Stomach (tissue), 8 donors: ENCODE measurements at regions not wholly inside any gene's neighbourhood (a gene's known extent, or its start where the extent isn't known, plus 50 kb on each side); places are given as distances from the start of the nearest gene placed in this dataset.

Source experiments
- DNase-seq, 2 donors: peaks; one replicate each; pipeline versions ENCODE4 v3.0.0 to v3.0.0-alpha.2; 2013 to 2019
- H3K27ac ChIP-seq, 5 donors: fragments of 200-600 bp in 4 of 5; sonication (generic) in 4 of 5; one replicate each; pipeline ENCODE4 v1.5.1; 2013 to 2019; ENCODE audit warnings: mild to moderate bottlenecking in 1 of 5, moderate library complexity in 1 of 5
- H3K27me3 ChIP-seq, 3 donors: fragments of 200-600 bp; sonication (generic); one replicate each; pipeline ENCODE4 v1.5.1; 2017 to 2019; ENCODE audit warnings: mixed run types in 1 of 3
- H3K36me3 ChIP-seq, 4 donors: fragments of 200-600 bp; sonication (generic); 1 replicate in 3 of 4; 2 replicates in 1 of 4; pipeline ENCODE4 v1.5.1; 2016 to 2019
- H3K4me1 ChIP-seq, 4 donors: fragments of 200-600 bp; sonication (generic); one replicate each; pipeline ENCODE4 v1.5.1; 2016 to 2019
- H3K4me3 ChIP-seq, 4 donors: fragments of 200-600 bp; sonication (generic) in 3 of 4; one replicate each; pipeline ENCODE4 v1.5.1; 2016 to 2019; ENCODE audit warnings: mild to moderate bottlenecking in 1 of 4
- H3K9me3 ChIP-seq, 4 donors: fragments of 200-600 bp; sonication (generic); one replicate each; pipeline ENCODE4 v1.5.1; 2016 to 2019
- EP300 ChIP-seq: sonication (generic); formaldehyde crosslinking; IDR thresholded peaks from one replicate; pipeline ENCODE4 v1.6.1; 2017; ENCODE audit warnings: antibody characterized with exemption
- POLR2A ChIP-seq, 4 donors: fragments of 450-650 bp; IDR thresholded peaks; one replicate each; pipeline ENCODE4 v1.6.1; 2016; ENCODE audit warnings: antibody characterized with exemption in 4 of 4, control low read depth in 2 of 4, mild to moderate bottlenecking in 1 of 4, moderate library complexity in 1 of 4
- POLR2AphosphoS5 ChIP-seq, 3 donors: sonication (generic); formaldehyde crosslinking; IDR thresholded peaks; one replicate each; pipeline ENCODE4 v1.6.1; 2016; ENCODE audit warnings: antibody characterized with exemption in 3 of 3
- WGBS, 5 donors: extraction: QIAGEN DNeasy Blood & Tissue Kit in 3 of 5; methylation state at CpG; one replicate each; pipeline versions ENCODE4 v1.1.5 to v1.1.7; 2013 to 2018; 5-methylcytosine and 5-hydroxymethylcytosine counted together
- intact Hi-C: fragments of 100-400 bp; cut with DNase I; formaldehyde crosslinking; loops from one replicate; pipeline ENCODE4 v1.15.1; 2023; ENCODE audit warnings: low total_unique reads
- TF ChIP-seq, protein P1 (sequence below), 7 experiments: fragments of 450-650 bp in 4 of 7; fragments of 200-600 bp in 3 of 7; sonication (generic) in 3 of 7; IDR thresholded peaks; one replicate each; pipeline ENCODE4 v1.5.1; 2016 to 2019; ENCODE audit warnings: antibody characterized with exemption in 7 of 7, control low read depth in 2 of 7, mild to moderate bottlenecking in 1 of 7
- donor health status: healthy with polysubstance abuse.
- donor health status: Bipolar disorder and iron deficiency.
- donor health status: healthy.

GRCh38 chr10:129179245-129179971, 287.6 kb upstream of the MGMT start:
- no peak overlapping the region for H3K4me3 ChIP-seq
- TF ChIP-seq POLR2A (IDR thresholded peaks at IDR 0.05) (no peak), POLR2AphosphoS5 (IDR thresholded peaks at IDR 0.05) (no peak), EP300 (no peak)
- TF ChIP-seq, protein P1, sequence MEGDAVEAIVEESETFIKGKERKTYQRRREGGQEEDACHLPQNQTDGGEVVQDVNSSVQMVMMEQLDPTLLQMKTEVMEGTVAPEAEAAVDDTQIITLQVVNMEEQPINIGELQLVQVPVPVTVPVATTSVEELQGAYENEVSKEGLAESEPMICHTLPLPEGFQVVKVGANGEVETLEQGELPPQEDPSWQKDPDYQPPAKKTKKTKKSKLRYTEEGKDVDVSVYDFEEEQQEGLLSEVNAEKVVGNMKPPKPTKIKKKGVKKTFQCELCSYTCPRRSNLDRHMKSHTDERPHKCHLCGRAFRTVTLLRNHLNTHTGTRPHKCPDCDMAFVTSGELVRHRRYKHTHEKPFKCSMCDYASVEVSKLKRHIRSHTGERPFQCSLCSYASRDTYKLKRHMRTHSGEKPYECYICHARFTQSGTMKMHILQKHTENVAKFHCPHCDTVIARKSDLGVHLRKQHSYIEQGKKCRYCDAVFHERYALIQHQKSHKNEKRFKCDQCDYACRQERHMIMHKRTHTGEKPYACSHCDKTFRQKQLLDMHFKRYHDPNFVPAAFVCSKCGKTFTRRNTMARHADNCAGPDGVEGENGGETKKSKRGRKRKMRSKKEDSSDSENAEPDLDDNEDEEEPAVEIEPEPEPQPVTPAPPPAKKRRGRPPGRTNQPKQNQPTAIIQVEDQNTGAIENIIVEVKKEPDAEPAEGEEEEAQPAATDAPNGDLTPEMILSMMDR (IDR thresholded peaks at IDR 0.05): no peak
- no peak overlapping the region for H3K27ac ChIP-seq
- DNase-seq: no peak
- 54 to 69% (median 63%) methylated on average over 9 of the region's 9 CpGs for WGBS, 5 donors
- no peaks in the 10 kb centered on the region for H3K4me1 ChIP-seq
- no peaks in the 10 kb centered on the region for H3K36me3 ChIP-seq
- H3K9me3 ChIP-seq: no peaks in the 10 kb centered on the region
- intact Hi-C loops: no loop called here
- peaks cover 0 to 34% (median 0%) of the 10 kb centered on the region in 3 donors for H3K27me3 ChIP-seq

GRCh38 chr10:129179972-129180678, 286.9 kb upstream of the MGMT start:
- TF ChIP-seq POLR2AphosphoS5 (IDR thresholded peaks at IDR 0.05) (no peak), EP300 (no peak), POLR2A (IDR thresholded peaks at IDR 0.05) (no peak)
- TF ChIP-seq, protein P1 (IDR thresholded peaks at IDR 0.05): no peak
- DNase-seq: no peak

GRCh38 chr10:129184196-129184595, 282.8 kb upstream of the MGMT start:
- Histone ChIP-seq H3K27me3 (no peaks in the 10 kb centered on the region), H3K9me3 (peaks cover 0 to 8% (median 2%) of the 10 kb centered on the region in 4 donors), H3K4me3 (no peak overlapping the region), H3K4me1 (no peaks in the 10 kb centered on the region), H3K27ac (no peak overlapping the region), H3K36me3 (no peaks in the 10 kb centered on the region)
- intact Hi-C loops: no loop called here
- no peak for TF ChIP-seq POLR2A (IDR thresholded peaks at IDR 0.05)
- TF ChIP-seq, protein P1 (IDR thresholded peaks at IDR 0.05): no peak
- no peak for TF ChIP-seq POLR2AphosphoS5 (IDR thresholded peaks at IDR 0.05)
- no peak for TF ChIP-seq EP300
- 70 to 82% (median 74%) methylated on average over 7 of the region's 7 CpGs for WGBS, 5 donors
- DNase-seq: no peak

More at GRCh38 chr10:129179972-129180678, 286.9 kb upstream of the MGMT start:
- Histone ChIP-seq H3K27ac (no peak overlapping the region), H3K27me3 (peaks cover 0 to 27% (median 0%) of the 10 kb centered on the region in 3 donors), H3K36me3 (no peaks in the 10 kb centered on the region), H3K4me1 (no peaks in the 10 kb centered on the region), H3K9me3 (no peaks in the 10 kb centered on the region), H3K4me3 (no peak overlapping the region)
- 75 to 82% (median 80%) methylated on average over 11 of the region's 11 CpGs for WGBS, 5 donors
- intact Hi-C loops: no loop called here

DNA sequence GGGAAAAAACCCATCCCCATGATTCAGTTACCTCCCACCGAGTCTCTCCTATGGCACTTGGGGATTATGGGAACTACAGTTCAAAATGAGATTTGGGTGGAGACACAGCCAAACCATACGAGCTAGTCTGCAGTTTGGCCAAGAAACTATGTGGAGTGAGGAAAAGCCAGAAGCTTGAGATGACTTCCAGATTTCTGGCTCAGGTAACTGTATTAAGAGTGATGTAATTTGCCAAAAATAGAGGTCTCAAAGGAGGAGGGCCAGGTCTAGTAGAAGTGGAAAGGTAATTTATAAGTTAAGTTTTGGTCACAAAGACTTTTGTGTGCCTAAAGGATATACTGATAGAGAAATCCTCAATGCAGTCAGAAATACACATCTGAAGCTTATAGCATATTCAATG, 279.7 kb upstream of the MGMT start:
- H3K9me3 ChIP-seq: peaks cover 0 to 8% (median 2%) of the 10 kb centered on the region in 4 donors
- no peak for TF ChIP-seq EP300
- TF ChIP-seq POLR2A (IDR thresholded peaks at IDR 0.05): no peak
- TF ChIP-seq POLR2AphosphoS5 (IDR thresholded peaks at IDR 0.05): no peak
- TF ChIP-seq, protein P1 (IDR thresholded peaks at IDR 0.05): no peak
- H3K27me3 ChIP-seq: peaks cover 0 to 9% (median 3%) of the 10 kb centered on the region in 3 donors
- no peak overlapping the region for H3K27ac ChIP-seq
- no peak overlapping the region for H3K4me3 ChIP-seq
- no peaks in the 10 kb centered on the region for H3K36me3 ChIP-seq
- intact Hi-C loops: no loop called here
- DNase-seq: no peak
- H3K4me1 ChIP-seq: no peaks in the 10 kb centered on the region
- 38 to 78% (median 47%) methylated on average over 2 of the region's 2 CpGs for WGBS, 5 donors
